ENCODE measurements at regions not wholly inside any gene's neighbourhood (a gene's known extent, or its start where the extent isn't known, plus 50 kb on each side); places are given as distances from the start of the nearest gene placed in this dataset.
"Not testable (repeated sequence)": the region's sequence is repeated elsewhere in the genome, so short reads cannot be mapped to it uniquely, and the experiment has no call there.

DNA sequence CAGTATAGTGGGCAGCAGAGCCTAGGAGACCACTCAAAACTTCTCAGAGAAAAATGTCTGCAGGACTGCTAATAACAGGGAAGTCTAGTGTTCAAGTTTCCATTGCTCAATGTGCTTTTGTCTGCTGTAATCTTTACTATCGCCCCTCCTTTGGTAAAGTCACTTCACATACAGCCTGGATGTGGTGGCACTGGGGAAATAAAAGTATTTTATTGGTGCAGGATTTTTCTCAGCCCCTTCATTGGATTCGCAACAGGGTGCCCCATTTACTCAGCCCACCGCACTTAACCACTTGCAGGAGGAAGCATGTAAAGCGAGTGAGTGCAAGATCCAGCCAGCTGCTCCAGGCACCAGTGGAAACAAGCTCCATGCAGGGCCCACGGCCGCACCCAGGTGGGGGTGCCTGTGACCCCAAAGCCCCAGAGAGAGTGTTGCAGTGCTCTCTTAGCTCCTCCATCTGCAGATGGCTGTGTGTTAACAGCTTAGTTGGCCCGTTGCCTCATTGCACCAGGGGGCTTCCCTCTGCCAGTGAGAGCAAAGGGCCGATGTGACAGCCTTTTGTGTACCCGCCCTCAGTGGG lies 163.5 kb upstream of the TMEM72 start:
- Mint-ChIP-seq H3K4me1 (no peaks in the 10 kb centered on the region), H3K36me3 (ENCODE audit: low read depth) (no peaks in the 10 kb centered on the region), H3K9me3 (no peaks in the 10 kb centered on the region), H3K27me3 (no peaks in the 10 kb centered on the region), H3K4me3 (no peak overlapping the region), H3K27ac (no peak overlapping the region)
- ChIA-PET POLR2A (no interaction called here), CTCF (no interaction called here)
- no peak for DNase-seq

- DNase-seq = no peak
- Mint-ChIP-seq H3K9me3 (no peaks in the 10 kb centered on the region), H3K4me1 (no peaks in the 10 kb centered on the region), H3K4me3 (no peak overlapping the region), H3K36me3 (ENCODE audit: low read depth) (no peaks in the 10 kb centered on the region), H3K27ac (no peak overlapping the region), H3K27me3 (no peaks in the 10 kb centered on the region)
- ChIA-PET CTCF (interaction anchor here (0.6 kb wide), 1 partner anchor 193 kb away, joined by 3 read pairs; no protein-coding TSS in a partner anchor), POLR2A (no interaction called here)
Measured at GRCh38 chr10:44749151-44749550, 162.0 kb upstream of the TMEM72 start.

- ChIA-PET CTCF (no interaction called here), POLR2A (no interaction called here)
- Mint-ChIP-seq H3K36me3 (ENCODE audit: low read depth) (no peaks in the 10 kb centered on the region), H3K27me3 (no peaks in the 10 kb centered on the region), H3K9me3 (no peaks in the 10 kb centered on the region), H3K4me1 (no peaks in the 10 kb centered on the region), H3K4me3 (no peak overlapping the region), H3K27ac (no peak overlapping the region)
- no peak for DNase-seq
Measured at GRCh38 chr10:44752451-44753441, 158.4 kb upstream of the TMEM72 start.

- H3K4me3 Mint-ChIP-seq; H3K9me3 Mint-ChIP-seq; H3K36me3 Mint-ChIP-seq (ENCODE audit: low read depth); H3K27me3 Mint-ChIP-seq; H3K4me1 Mint-ChIP-seq; POLR2A ChIA-PET; DNase-seq; CTCF ChIA-PET; H3K27ac Mint-ChIP-seq: not testable (repeated sequence)
Measured at GRCh38 chr10:44754355-44754754, 156.8 kb upstream of the TMEM72 start.

DNA sequence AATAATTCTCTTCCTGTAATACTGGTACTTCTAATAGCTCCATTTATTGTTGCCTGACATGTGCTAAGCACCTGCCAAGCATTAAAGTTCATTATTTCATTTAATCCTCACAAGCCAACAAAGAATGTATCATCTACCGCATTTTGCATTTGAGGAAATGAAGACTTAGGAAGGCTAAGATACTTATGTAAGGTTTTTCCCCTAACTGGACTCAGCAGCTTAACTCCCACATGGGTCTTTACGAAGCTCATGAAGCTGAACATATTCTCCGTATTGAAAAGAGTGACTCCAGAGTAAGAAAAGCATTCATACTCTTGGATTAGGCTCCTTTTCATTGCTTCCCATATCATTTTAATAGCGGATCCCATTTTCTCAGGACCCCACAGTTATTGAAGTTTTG lies 155.7 kb upstream of the TMEM72 start:
- no peaks in the 10 kb centered on the region for H3K36me3 Mint-ChIP-seq (ENCODE audit: low read depth)
- ChIA-PET CTCF (no interaction called here), POLR2A (no interaction called here)
- no peaks in the 10 kb centered on the region for H3K27me3 Mint-ChIP-seq
- DNase-seq = no peak
- no peak overlapping the region for H3K4me3 Mint-ChIP-seq
- no peaks in the 10 kb centered on the region for H3K9me3 Mint-ChIP-seq
- H3K27ac Mint-ChIP-seq = no peak overlapping the region
- no peaks in the 10 kb centered on the region for H3K4me1 Mint-ChIP-seq

DNA sequence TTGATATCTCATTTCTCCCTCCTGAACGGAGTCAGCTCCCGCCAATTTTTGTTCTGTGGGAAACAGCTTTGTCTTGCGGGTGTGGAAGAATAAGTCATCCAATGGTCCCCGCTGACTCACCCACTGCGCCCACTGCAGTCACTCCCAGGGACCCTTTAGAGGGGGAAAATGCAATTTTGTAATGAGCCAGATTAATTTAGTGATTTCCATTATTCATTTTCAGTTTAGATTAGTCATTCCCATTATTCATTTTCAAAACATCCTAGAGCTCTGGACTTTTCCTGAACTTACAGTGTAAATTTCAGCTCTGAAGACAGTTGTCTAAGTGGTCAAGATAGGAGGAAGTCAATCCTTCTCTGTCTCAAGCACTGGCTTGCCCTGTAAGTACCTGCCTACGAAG lies 154.9 kb upstream of the TMEM72 start:
- H3K4me3 Mint-ChIP-seq = no peak overlapping the region
- no peak overlapping the region for H3K27ac Mint-ChIP-seq
- ChIA-PET POLR2A (no interaction called here), CTCF (no interaction called here)
- H3K36me3 Mint-ChIP-seq (ENCODE audit: low read depth) = no peaks in the 10 kb centered on the region
- H3K27me3 Mint-ChIP-seq = no peaks in the 10 kb centered on the region
- no peaks in the 10 kb centered on the region for H3K4me1 Mint-ChIP-seq
- no peaks in the 10 kb centered on the region for H3K9me3 Mint-ChIP-seq
- no peak for DNase-seq

DNA sequence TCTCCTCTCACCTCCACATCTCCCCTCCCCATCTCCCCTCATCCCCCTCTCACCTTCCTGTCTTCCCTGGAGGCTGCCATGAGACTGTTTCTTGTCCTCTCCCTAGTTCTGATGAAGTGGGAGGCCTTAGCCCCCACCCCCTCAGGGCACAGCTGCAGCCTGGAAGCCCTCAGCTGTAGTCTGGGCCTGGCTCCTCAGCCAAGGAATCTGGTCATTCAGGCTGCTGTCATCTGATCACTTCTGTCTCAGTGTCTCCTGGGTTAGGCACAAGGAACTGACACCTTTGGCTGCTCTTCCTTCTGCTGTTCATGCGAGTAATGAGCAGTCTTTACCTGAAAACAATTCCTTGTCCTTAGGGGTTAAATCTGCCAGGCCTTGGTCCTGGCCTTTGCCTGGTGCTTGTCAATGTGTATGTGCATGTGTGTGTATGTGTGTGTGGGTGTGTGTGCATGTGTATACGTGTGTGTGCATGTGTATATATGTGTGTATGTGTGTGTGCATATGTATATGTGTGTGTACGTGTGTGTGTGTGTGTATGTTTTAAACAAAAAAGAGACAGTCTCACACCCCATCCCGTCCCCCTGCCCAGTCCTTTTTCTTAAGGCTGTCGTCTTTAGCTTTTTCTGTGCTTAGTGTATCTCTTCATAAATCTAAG lies 153.5 kb upstream of the TMEM72 start:
- ChIA-PET CTCF (no interaction called here), POLR2A (no interaction called here)
- no peak for DNase-seq
- no peak overlapping the region for H3K27ac Mint-ChIP-seq
- no peak overlapping the region for H3K4me3 Mint-ChIP-seq
- H3K27me3 Mint-ChIP-seq = no peaks in the 10 kb centered on the region
- no peaks in the 10 kb centered on the region for H3K9me3 Mint-ChIP-seq
- no peaks in the 10 kb centered on the region for H3K36me3 Mint-ChIP-seq (ENCODE audit: low read depth)
- no peaks in the 10 kb centered on the region for H3K4me1 Mint-ChIP-seq

DNA sequence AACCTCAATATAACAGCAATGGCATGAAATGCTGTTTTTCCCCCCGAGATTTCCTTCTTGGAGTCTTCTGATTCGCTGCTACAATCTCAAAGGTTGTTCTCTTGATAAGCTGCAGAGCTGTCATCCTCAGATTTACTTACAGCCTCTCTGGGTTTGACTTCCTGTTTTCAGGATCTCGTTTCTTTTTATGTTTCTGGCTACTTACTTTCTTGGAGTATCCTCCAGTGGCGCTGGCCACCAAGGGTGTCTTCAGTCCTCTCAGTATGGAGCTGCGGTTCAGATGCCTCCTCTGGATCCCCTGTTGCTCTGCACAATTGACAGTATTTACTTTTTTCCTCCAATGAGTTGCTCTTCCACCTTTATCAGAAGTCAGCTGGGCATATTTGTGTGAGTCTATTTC lies 152.0 kb upstream of the TMEM72 start:
- Mint-ChIP-seq H3K4me3 (no peak overlapping the region), H3K9me3 (no peaks in the 10 kb centered on the region), H3K27me3 (no peaks in the 10 kb centered on the region), H3K27ac (no peak overlapping the region), H3K4me1 (no peaks in the 10 kb centered on the region), H3K36me3 (ENCODE audit: low read depth) (no peaks in the 10 kb centered on the region)
- no peak for DNase-seq
- POLR2A ChIA-PET = no interaction called here
- CTCF ChIA-PET = no interaction called here

GRCh38 chr10:44760513-44760912 lies 150.6 kb upstream of the TMEM72 start:
- no peaks in the 10 kb centered on the region for H3K36me3 Mint-ChIP-seq (ENCODE audit: low read depth)
- H3K4me3 Mint-ChIP-seq = no peak overlapping the region
- CTCF ChIA-PET = interaction anchor here (1.7 kb wide), 1 partner anchor 98 kb away, joined by 4 read pairs; no protein-coding TSS in a partner anchor
- POLR2A ChIA-PET = no interaction called here
- DNase-seq = no peak
- H3K9me3 Mint-ChIP-seq = no peaks in the 10 kb centered on the region
- no peak overlapping the region for H3K27ac Mint-ChIP-seq
- H3K27me3 Mint-ChIP-seq = no peaks in the 10 kb centered on the region
- no peaks in the 10 kb centered on the region for H3K4me1 Mint-ChIP-seq

DNA sequence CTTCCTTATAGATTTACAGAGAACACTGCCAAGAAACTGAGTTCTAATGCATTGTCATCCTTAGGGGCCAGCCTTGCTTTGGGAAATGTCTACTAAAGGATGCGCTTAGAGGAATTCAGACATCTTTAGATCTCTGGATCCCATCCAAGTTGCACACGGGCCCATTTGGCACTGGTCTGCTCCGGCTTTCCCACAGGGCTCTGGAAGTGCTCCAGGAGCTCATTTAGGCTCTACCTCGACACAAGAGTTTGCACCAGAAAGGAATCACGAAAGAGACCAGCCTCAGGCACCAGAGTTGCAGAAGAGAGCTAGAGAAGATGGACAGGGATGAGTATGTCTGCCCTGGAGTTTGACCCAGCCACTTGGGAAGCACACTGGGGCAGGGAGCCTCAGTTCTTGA lies 150.1 kb upstream of the TMEM72 start:
- DNase-seq = no peak
- Mint-ChIP-seq H3K27ac (no peak overlapping the region), H3K4me3 (no peak overlapping the region), H3K36me3 (ENCODE audit: low read depth) (no peaks in the 10 kb centered on the region), H3K27me3 (no peaks in the 10 kb centered on the region), H3K4me1 (no peaks in the 10 kb centered on the region), H3K9me3 (no peaks in the 10 kb centered on the region)
- CTCF ChIA-PET = interaction anchor here (1.7 kb wide), 1 partner anchor 98 kb away, joined by 4 read pairs; no protein-coding TSS in a partner anchor
- POLR2A ChIA-PET = no interaction called here

DNA sequence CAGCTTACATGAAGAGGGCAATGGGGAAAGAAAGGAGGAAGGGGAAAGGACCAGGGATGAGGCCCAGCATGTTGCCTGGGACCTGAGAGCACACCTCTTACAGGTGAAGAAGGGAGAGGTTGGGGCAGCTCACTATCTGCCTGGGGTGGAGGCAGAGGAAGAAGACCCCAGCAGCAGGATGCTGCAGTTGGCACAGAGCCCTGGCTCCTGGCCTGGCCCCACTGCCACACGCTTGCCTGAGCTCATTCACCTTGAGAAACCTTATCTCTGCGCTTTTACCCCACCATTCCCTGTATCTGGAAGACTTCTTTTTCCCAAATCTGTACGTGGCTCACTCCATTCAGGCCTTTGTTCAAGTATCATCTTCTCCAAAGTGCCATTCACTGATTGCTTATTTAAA lies 147.8 kb upstream of the TMEM72 start:
- POLR2A ChIA-PET = no interaction called here
- CTCF ChIA-PET = no interaction called here
- no peak for DNase-seq
- H3K4me3 Mint-ChIP-seq = no peak overlapping the region
- no peaks in the 10 kb centered on the region for H3K4me1 Mint-ChIP-seq
- no peaks in the 10 kb centered on the region for H3K27me3 Mint-ChIP-seq
- H3K36me3 Mint-ChIP-seq (ENCODE audit: low read depth) = no peaks in the 10 kb centered on the region
- H3K27ac Mint-ChIP-seq = no peak overlapping the region
- no peaks in the 10 kb centered on the region for H3K9me3 Mint-ChIP-seq

GRCh38 chr10:44765299-44765698 lies 145.8 kb upstream of the TMEM72 start:
- POLR2A ChIA-PET = no interaction called here
- no peak overlapping the region for H3K4me3 Mint-ChIP-seq
- no peak overlapping the region for H3K27ac Mint-ChIP-seq
- CTCF ChIA-PET = no interaction called here
- no peaks in the 10 kb centered on the region for H3K27me3 Mint-ChIP-seq
- no peak for DNase-seq
- no peaks in the 10 kb centered on the region for H3K36me3 Mint-ChIP-seq (ENCODE audit: low read depth)
- H3K9me3 Mint-ChIP-seq = no peaks in the 10 kb centered on the region
- no peaks in the 10 kb centered on the region for H3K4me1 Mint-ChIP-seq

DNA sequence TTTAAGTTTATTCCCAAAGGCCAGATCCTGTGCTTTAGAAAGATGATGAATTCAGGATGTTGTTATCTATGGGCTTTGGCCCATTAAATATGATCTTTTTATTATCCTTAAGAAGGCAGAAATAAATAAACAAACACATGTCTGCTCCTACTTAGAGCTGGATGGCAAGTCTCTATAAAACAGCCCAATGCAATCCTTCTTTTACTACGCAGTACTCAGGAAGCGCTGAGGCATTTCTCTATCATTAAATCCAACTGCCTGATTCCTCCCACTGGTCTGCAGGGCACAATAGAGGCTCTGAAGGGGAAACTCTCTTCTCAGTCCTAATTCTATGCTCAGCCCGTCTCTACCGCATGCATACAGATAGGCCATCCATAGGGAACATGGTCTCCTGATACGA lies 144.5 kb upstream of the TMEM72 start:
- ChIA-PET POLR2A (no interaction called here), CTCF (no interaction called here)
- Mint-ChIP-seq H3K27ac (no peak overlapping the region), H3K9me3 (no peaks in the 10 kb centered on the region), H3K4me1 (no peaks in the 10 kb centered on the region), H3K4me3 (no peak overlapping the region), H3K36me3 (ENCODE audit: low read depth) (no peaks in the 10 kb centered on the region), H3K27me3 (peaks cover 2% of the 10 kb centered on the region)
- DNase-seq = no peak

DNA sequence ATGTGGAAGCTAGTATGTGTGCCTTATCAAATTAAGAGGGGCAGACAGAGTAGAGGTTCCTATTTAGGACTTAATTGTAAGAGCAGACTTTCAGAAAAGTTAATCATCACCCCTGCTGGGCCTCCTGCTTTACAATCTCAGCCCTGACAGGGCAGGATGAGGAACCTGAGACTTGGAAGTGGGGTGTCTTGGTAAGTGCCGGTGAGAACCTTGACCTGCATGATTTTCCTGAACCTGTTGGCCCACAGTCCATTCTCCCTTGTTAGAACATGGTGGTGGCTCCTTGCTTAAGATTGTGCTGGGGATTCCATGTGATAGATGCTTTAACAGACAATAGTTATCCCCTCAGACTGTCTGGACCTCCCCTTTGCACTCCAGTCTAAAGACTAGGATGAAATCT lies 141.7 kb upstream of the TMEM72 start:
- Mint-ChIP-seq H3K27ac (no peak overlapping the region), H3K36me3 (ENCODE audit: low read depth) (no peaks in the 10 kb centered on the region), H3K4me3 (no peak overlapping the region), H3K27me3 (peaks cover 2% of the 10 kb centered on the region), H3K9me3 (no peaks in the 10 kb centered on the region), H3K4me1 (no peaks in the 10 kb centered on the region)
- POLR2A ChIA-PET = no interaction called here
- CTCF ChIA-PET = no interaction called here
- DNase-seq = no peak

Data from activated CD4-positive, alpha-beta memory T cell treated with anti-CD3 and anti-CD28 coated beads, Interleukin-2, amount 10 ng/mL, durations not matched to agents 7 days and 5 days (primary cell).